Muscle layer of colon (tissue), 2 donors: ENCODE measurements at regions not wholly inside any gene's neighbourhood (a gene's known extent, or its start where the extent isn't known, plus 50 kb on each side); places are given as distances from the start of the nearest gene placed in this dataset.
A peak's percentile ranks its signal among the peaks of the same experiment; 100 is the strongest.
"Not testable (repeated sequence)": the region's sequence is repeated elsewhere in the genome, so short reads cannot be mapped to it uniquely, and the experiment has no call there.

Experiments used
- H3K27ac ChIP-seq: one replicate; pipeline ENCODE4 v1.7.0; 2013; ENCODE audit warnings: low read depth, mild to moderate bottlenecking, low read length, moderate library complexity
- H3K27me3 ChIP-seq, 2 donors: one replicate each; pipeline ENCODE4 v1.7.0; 2013; ENCODE audit warnings: low read length in 2 of 2, mild to moderate bottlenecking in 2 of 2; ENCODE audit not compliant: insufficient read depth in 2 of 2, control insufficient read depth in 1 of 2
- H3K36me3 ChIP-seq: one replicate; pipeline ENCODE4 v1.7.0; 2013; ENCODE audit warnings: mild to moderate bottlenecking, low read length; ENCODE audit not compliant: insufficient read depth
- H3K4me1 ChIP-seq: one replicate; pipeline ENCODE4 v1.7.0; 2013; ENCODE audit warnings: mild to moderate bottlenecking, low read length; ENCODE audit not compliant: insufficient read depth
- H3K4me3 ChIP-seq, 2 donors: one replicate each; pipeline ENCODE4 v1.7.0; 2013; ENCODE audit warnings: low read length in 2 of 2, low read depth in 1 of 2, mild to moderate bottlenecking in 1 of 2, moderate library complexity in 1 of 2
- H3K9ac ChIP-seq: one replicate; pipeline ENCODE4 v1.7.0; 2013; ENCODE audit warnings: low read length
- H3K9me3 ChIP-seq: one replicate; pipeline ENCODE4 v1.7.0; 2013; ENCODE audit warnings: mild to moderate bottlenecking, low read length
- donor health status: abdominal sarcoma.
- donor health status: Adenocarcinoma of cecum.

DNA sequence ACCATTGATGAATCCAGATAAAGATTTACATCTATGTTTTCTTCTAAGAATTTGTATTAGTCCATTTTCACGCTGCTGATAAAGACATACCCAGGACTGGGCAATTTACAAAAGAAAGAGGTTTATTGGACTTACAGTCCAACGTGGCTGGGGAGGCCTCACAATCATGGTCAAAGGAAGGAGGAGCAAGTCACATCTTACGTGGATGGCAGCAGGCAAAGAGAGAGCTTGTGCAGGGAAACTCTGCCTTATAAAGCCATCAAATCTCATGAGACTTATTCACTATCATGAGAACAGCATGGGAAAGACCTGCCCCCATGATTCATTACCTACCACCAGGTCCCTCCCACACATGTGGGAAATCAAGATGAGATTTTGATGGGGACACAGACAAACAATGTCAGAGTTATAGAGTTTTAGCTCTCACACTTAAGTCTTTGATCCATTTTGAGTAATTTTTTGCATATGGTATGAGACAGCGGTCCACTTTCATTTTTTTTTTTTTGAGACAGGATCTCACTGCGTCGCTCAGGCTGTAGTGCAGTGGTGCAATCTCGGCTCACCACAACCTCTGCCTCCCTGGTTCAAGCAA, 53.5 kb upstream of the JADE2 start:
- not testable (repeated sequence) for H3K36me3 ChIP-seq, H3K9ac ChIP-seq, H3K27ac ChIP-seq, H3K9me3 ChIP-seq, H3K27me3 ChIP-seq, H3K4me3 ChIP-seq, H3K4me1 ChIP-seq

DNA sequence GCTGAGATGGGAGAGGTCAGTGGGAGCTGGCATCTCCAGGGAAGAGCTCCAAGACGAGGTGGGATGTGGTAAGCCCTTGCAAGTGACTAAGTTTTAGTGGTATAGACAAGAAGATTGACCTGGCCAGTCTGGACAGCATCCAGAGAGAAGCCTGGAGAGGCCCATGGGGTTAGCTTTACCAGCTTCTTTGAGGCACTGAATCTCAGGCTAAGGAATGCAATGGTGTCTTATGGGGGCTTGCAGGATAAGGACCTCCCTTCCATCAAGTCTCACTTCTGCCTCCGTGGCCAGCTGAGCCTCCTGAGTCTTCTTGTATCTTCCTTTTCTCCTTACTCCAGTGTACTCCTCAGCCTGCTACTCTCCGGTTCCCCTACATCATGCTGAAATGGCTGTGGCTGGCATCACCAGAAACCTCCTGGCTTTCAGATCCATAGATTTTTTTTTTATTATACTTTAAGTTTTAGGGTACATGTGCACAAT, 56.5 kb upstream of the JADE2 start:
- H3K4me1 ChIP-seq = peaks cover 15% of the 10 kb centered on the region
- H3K27ac ChIP-seq = no peak overlapping the region
- H3K9ac ChIP-seq = no peak overlapping the region
- H3K36me3 ChIP-seq = no peaks in the 10 kb centered on the region
- no peaks in the 10 kb centered on the region for H3K27me3 ChIP-seq
- H3K4me3 ChIP-seq = no peak overlapping the region
- no peaks in the 10 kb centered on the region for H3K9me3 ChIP-seq

DNA sequence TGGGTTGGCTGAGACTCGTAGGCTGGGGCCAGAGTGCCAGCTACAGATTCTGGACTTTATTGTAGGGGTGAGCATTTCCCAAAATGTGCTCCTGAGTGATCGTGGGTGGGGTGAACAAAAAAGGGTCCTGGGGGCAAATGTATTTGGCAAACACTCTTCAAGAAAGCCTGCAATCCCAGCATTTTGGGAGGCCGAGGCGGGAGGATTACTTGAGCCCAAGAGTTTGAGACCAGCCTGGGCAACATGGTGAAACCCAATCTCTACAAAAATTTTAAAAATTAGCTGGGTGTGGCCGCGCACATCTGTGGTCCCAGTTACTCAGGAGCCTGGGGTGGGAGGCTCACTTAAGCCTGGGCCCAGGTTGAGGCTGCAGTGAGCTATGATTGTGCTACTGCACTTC, 55.5 kb upstream of the CDKN2AIPNL start:
- no peaks in the 10 kb centered on the region for H3K27me3 ChIP-seq
- peak overlapping the region; percentile 78 for H3K9ac ChIP-seq
- peak overlapping the region in 1 of 2 donors; percentile 80 for H3K4me3 ChIP-seq
- H3K36me3 ChIP-seq = no peaks in the 10 kb centered on the region
- H3K27ac ChIP-seq = peak overlapping the region; percentile 89
- no peaks in the 10 kb centered on the region for H3K9me3 ChIP-seq
- peaks cover 15% of the 10 kb centered on the region for H3K4me1 ChIP-seq

GRCh38 chr5:134466241-134467069, 54.8 kb upstream of the CDKN2AIPNL start:
- H3K4me1 ChIP-seq = peaks cover 15% of the 10 kb centered on the region
- H3K27me3 ChIP-seq = no peaks in the 10 kb centered on the region
- peak overlapping the region; percentile 28 to 80 for H3K4me3 ChIP-seq
- H3K9me3 ChIP-seq = no peaks in the 10 kb centered on the region
- H3K27ac ChIP-seq = peak overlapping the region; percentile 89
- H3K9ac ChIP-seq = peak overlapping the region; percentile 78
- H3K36me3 ChIP-seq = no peaks in the 10 kb centered on the region

- H3K9ac ChIP-seq = peak overlapping the region; percentile 78
- no peaks in the 10 kb centered on the region for H3K36me3 ChIP-seq
- no peaks in the 10 kb centered on the region for H3K27me3 ChIP-seq
- H3K4me3 ChIP-seq = peak overlapping the region; percentile 28 to 80
- peak overlapping the region; percentile 89 for H3K27ac ChIP-seq
- no peaks in the 10 kb centered on the region for H3K9me3 ChIP-seq
- peaks cover 15% of the 10 kb centered on the region for H3K4me1 ChIP-seq
Observed at GRCh38 chr5:134465816-134466240, 54.1 kb upstream of the CDKN2AIPNL start.

- no peak overlapping the region for H3K9ac ChIP-seq
- peaks cover 15% of the 10 kb centered on the region for H3K4me1 ChIP-seq
Observed at GRCh38 chr5:134464988-134465815, 53.5 kb upstream of the CDKN2AIPNL start.

DNA sequence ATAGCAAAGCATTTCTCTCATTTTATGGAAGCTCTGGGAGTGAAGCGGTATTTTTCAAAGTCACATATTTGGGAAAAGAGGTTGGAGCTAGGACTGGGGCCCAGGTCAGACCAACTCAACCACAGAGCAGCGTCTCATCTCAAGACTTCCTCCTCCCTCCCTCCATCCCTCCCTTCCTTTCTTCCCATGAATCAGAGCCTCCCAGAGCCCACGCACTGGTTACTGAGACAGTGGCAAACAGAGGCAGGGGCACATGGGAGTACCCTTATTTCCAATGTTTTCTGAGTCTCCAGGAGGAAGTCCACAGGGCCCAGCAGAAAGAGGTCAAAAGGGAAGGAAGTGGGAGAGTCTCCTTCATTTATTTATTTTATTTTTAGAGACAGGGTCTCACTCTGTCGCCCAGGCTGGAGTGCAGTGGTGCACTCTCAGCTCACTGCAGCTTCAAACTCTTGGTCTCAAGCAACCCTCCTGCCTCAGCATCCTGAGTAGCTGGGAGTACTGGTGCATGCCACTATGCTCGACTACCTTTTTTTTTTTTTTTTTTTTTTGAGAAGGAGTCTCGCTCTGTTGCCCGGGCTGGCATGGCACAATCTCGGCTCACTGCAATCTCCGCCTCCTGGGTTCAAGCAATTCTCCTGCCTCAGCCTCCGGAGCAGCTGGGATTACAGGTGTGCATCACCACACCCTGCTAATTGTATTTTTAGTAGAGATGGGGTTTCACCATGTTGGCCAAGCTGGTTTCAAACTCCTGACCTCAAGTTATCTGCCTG, 52.5 kb upstream of the CDKN2AIPNL start:
- peaks cover 15% of the 10 kb centered on the region for H3K4me1 ChIP-seq

More at GRCh38 chr5:134464988-134465815, 53.5 kb upstream of the CDKN2AIPNL start:
- H3K27me3 ChIP-seq = no peaks in the 10 kb centered on the region
- no peaks in the 10 kb centered on the region for H3K36me3 ChIP-seq
- H3K27ac ChIP-seq = peak overlapping the region; percentile 89
- H3K9me3 ChIP-seq = no peaks in the 10 kb centered on the region
- peak overlapping the region in 1 of 2 donors; percentile 80 for H3K4me3 ChIP-seq

GRCh38 chr5:134463176-134463720, 51.6 kb upstream of the CDKN2AIPNL start:
- Histone ChIP-seq H3K36me3 (no peaks in the 10 kb centered on the region), H3K9ac (no peak overlapping the region), H3K4me3 (no peak overlapping the region), H3K27me3 (no peaks in the 10 kb centered on the region), H3K4me1 (peaks cover 15% of the 10 kb centered on the region), H3K27ac (no peak overlapping the region), H3K9me3 (no peaks in the 10 kb centered on the region)

More for the DNA sequence above, 52.5 kb upstream of the CDKN2AIPNL start:
- Histone ChIP-seq H3K9ac (no peak overlapping the region), H3K36me3 (no peaks in the 10 kb centered on the region), H3K27me3 (no peaks in the 10 kb centered on the region), H3K27ac (no peak overlapping the region), H3K9me3 (no peaks in the 10 kb centered on the region), H3K4me3 (no peak overlapping the region)

GRCh38 chr5:134462761-134463160, 51.1 kb upstream of the CDKN2AIPNL start:
- H3K27ac ChIP-seq = no peak overlapping the region
- H3K36me3 ChIP-seq = no peaks in the 10 kb centered on the region
- peaks cover 15% of the 10 kb centered on the region for H3K4me1 ChIP-seq
- no peaks in the 10 kb centered on the region for H3K27me3 ChIP-seq
- no peak overlapping the region for H3K4me3 ChIP-seq
- no peak overlapping the region for H3K9ac ChIP-seq
- H3K9me3 ChIP-seq = no peaks in the 10 kb centered on the region

DNA sequence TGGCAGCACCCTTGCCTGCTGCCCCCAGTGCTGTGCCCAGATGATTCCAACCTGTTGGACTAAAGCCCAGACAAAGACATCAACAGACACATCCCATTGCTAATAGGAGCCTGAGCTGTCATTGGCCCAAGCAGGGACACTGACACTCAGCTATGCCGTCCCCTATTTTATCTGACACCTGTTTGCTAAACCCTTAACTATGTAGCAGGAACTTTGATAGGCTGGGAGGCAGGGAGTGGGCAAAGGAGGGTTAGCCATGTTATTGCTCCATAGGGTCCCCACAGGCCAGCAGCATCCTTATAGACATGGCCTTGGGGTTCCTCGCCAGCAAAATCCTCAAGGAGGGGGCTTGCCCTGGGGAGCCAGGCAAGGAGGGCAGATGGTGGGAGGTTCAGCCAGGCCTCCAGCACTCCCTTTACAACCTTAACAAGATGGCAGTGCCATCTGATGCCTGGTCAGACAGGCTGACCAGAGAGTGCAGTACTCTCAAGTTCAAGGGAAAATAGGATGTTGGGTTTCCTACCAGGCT, 50.4 kb upstream of the CDKN2AIPNL start:
- Histone ChIP-seq H3K9me3 (no peaks in the 10 kb centered on the region), H3K4me1 (peaks cover 14% of the 10 kb centered on the region), H3K36me3 (no peaks in the 10 kb centered on the region), H3K9ac (no peak overlapping the region), H3K27ac (no peak overlapping the region), H3K27me3 (no peaks in the 10 kb centered on the region), H3K4me3 (no peak overlapping the region)
